GM12892 (cell line): ENCODE measurements at regions not wholly inside any gene's neighbourhood (a gene's known extent, or its start where the extent isn't known, plus 50 kb on each side); places are given as distances from the start of the nearest gene placed in this dataset.

Experiments used
- DNase-seq: peaks from one replicate; pipeline ENCODE4 v3.0.0; 2011; ENCODE audit not compliant: insufficient read length
- FAIRE-seq: peaks from 2 replicates; lab custom pipeline; 2011; peaks lifted over from hg19 to GRCh38; lab: Jason Lieb, UNC
- POLR2A ChIP-seq: IDR thresholded peaks from 2 replicates; pipeline ENCODE4 v1.6.1; 2011; ENCODE audit warnings: low read depth, low read length, control low read depth
- POLR2AphosphoS5 ChIP-seq: IDR thresholded peaks from 2 replicates; pipeline ENCODE4 v1.6.1; 2011; ENCODE audit warnings: low read depth, low read length, control low read depth
- TAF1 ChIP-seq: IDR thresholded peaks from 2 replicates; pipeline ENCODE4 v1.6.1; 2011; ENCODE audit warnings: low read depth, mild to moderate bottlenecking, control low read depth, low read length, borderline replicate concordance

DNA sequence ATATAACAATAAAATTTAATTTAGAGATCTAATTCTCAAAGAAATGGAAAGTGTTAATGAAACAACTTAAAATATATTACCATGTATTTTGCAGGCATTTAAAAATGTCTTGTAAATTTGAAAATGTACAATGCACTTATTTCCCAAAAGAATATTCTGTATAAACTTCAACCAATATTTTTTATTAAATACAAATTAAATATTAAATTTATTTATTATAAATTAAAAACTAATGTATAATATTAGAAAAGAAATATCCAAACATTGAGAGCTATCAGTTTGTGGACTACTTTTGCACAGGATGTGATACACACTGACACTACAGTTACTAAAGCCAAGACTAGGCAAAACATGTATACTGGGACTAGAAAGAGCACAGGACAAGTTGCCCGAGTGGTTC is 707.0 kb upstream of the NRSN1 start:
- DNase-seq (no peak), FAIRE-seq (no peak)
- TF ChIP-seq TAF1 (no peak), POLR2AphosphoS5 (no peak), POLR2A (no peak)

DNA sequence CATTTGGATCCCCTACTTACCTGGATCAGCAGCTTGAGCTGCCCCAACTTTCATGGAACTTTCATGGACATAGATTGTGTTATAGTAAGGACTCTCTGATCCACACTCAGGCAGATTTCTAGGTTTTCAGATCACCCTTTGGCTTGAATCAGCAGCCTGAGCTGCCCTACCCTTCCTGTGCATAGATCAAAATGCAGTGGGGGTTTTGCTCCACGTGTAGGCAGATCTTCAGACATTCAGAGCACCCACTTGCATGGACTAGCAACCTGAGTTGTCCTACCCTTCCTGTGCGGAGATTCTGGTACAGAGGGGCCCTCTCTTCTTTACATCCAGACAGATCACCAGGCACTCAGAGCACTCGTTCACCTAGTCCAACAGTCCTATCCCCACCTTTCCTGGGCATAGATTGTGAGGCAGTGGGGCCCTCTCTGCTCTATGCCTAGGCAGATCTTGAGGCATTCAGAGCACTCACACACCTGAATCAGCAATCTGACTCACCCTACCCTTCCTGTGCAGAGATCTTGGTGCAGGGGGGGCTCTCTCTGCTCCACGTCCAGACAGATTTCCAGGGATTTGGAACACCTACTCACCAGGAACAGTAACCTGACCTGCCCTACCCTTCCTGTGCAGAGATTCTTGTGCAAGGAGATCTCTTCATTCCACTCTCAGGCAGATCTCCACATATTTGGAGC is 705.2 kb upstream of the NRSN1 start:
- DNase-seq (no peak), FAIRE-seq (no peak)
- TF ChIP-seq TAF1 (no peak), POLR2A (no peak), POLR2AphosphoS5 (no peak)

DNA sequence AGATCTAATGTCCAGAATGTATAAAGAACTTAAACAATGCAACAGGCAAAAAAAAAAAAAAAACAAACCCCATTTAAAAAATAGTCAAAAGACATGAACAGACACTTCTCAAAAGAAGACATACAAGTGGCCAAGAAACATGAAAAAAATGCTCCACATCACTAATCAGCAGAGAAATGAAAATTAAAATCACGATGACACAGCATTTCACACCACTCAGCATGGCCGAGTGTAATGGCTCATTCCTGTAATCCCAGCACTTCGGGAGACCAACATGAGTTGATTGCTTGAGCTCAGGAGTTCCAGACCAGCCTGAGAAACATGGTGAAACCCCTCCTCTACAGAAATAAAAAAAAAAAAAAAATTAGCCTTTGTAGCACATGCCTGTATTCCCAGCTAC is 701.4 kb upstream of the NRSN1 start:
- TF ChIP-seq POLR2AphosphoS5 (no peak), POLR2A (no peak), TAF1 (no peak)
- peak; percentile 53 for FAIRE-seq
- no peak for DNase-seq

DNA sequence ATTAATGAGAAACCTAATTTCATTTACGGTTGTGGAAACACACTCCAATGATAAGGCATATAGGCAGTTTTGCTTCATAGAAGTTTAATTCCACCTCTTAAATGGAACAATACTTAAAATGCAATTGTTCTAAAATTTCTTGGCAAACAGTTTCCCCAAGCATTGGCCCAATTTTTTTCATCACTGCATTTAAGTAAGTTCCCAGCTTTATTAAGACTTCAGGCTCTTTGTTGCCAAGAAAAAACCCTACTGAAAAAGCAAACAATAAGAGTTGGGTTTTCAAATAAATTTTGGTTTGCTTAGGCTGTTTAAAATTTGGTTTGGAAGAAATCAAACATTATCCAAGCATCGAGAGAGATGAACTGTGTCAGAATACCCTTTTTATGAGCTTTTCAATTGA is 690.9 kb upstream of the NRSN1 start:
- DNase-seq: no peak
- FAIRE-seq: no peak
- TF ChIP-seq POLR2A: no peak
- no peak for TF ChIP-seq TAF1
- no peak for TF ChIP-seq POLR2AphosphoS5

DNA sequence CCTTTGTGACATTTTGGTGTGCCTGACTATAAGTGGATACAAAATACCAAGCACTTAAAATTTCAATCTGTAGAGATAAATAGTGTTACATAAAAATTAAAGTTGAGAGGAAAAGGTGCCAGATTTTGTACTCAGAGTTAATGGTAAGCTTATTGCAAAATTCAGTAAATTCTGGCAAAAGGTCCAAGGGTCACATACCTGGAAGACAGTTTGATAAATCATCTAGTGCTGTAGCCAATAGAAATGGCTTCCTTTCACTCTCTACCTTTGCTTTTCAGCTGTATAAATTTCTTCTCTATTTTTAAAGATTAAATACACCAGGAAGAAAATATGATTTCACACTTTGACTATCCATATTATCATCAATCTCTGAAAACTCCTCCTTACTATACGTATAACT is 690.2 kb upstream of the NRSN1 start:
- no peak for DNase-seq
- TF ChIP-seq POLR2A (no peak), POLR2AphosphoS5 (no peak), TAF1 (no peak)
- FAIRE-seq: no peak

DNA sequence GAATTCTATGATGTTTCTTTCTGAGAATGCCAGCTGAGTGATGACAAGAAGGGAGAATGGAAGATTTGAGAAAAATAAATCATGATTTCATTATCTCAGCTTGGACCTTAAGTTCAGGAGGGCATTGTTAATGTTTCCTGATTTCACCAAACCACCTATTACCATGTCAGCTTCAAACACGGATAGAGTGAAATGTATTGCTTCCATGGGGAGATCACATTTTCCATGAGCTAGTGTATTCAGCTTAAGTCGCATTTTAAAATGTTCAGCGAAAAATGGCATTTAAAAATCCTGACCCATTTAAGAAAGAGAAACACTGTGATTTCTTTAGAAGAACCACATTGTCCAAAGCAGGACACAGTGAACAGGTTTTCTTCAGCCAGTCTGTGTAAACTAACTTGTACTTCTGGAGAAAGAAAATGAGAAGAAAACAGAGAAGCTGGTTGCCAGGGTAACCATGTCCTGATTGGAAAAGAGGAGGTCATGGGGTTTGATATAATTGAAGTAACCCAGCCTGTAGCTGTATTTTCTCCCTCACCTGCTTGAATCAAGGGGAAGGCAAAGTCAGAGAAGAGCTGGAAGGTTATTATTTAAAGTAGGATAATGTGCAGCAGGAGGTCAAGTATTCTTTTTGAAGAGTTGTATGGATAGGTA is 684.1 kb upstream of the NRSN1 start:
- DNase-seq (no peak), FAIRE-seq (no peak)
- no peak for TF ChIP-seq POLR2A

DNA sequence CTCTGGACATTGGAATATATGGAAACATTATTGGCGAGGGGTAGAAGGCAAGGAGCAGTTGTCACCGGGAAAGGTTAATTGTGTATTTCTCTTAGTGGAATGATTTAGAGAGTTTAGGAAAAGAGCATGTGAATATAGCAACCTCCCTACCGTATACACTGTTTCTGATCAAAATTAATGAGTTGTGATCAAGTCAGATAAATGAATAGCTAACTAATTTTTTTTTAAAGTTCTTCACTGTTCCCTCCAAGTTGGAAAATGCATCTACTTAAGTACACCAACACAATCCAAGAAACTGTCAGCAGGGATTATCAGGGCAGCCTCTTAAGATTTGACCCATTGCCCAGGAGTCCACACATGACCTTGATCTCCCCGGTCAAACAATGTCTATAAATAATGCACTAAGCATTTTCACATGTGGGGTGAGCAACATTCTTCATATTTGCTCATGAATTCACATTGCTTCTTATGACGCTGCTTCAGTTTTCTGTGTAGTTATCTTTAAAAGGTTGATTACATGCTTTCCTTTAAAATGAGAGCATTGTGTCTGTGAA is 680.8 kb upstream of the NRSN1 start:
- TF ChIP-seq POLR2A: no peak
- TF ChIP-seq TAF1: no peak
- TF ChIP-seq POLR2AphosphoS5: no peak
- FAIRE-seq (no peak), DNase-seq (no peak)

DNA sequence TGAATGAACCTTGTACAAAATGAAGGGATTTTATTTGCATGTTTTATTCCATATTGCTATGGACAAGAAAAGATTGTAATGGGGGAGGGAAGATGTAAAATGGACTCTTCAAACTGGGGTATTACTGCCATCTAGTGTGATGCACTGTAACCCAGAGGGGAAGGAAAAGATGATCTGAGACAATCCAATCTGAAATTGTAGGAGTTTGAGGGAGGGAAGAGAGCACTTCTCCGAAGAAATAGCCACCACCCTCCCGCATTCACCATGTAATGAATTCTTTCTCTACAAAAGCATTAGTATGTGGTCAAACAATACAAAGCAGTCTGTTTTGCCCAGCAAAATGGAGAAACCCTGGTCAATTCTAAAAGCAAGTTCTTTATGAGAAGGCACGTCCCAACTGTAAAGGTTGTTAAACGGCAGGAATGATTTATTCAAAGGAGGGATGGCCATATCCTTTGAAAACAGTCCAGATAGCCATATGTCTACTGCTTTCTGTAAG is 679.5 kb upstream of the NRSN1 start:
- FAIRE-seq: no peak
- DNase-seq: no peak
- TF ChIP-seq TAF1: no peak
- no peak for TF ChIP-seq POLR2AphosphoS5
- TF ChIP-seq POLR2A: no peak

DNA sequence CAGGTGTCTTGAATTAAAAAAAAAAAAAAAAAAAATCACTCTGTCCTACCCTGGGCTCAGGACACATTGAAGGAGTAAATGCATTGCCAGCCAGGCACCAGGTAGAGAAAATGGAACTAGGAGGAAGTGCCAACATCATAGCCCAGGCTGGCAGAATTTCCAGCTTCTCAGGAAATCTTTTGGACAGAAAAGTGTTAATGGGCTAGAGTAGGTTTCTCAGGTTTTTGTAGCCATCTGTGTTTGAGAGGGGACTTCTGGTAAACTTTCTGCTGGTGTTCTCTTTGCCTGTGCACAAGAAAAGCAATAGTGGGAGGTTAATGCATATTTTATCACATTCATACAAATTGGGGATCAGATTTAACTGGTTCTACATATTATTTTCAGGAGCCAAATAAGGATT is 678.3 kb upstream of the NRSN1 start:
- FAIRE-seq: no peak
- DNase-seq: no peak
- TF ChIP-seq TAF1: no peak
- TF ChIP-seq POLR2A: no peak
- no peak for TF ChIP-seq POLR2AphosphoS5

DNA sequence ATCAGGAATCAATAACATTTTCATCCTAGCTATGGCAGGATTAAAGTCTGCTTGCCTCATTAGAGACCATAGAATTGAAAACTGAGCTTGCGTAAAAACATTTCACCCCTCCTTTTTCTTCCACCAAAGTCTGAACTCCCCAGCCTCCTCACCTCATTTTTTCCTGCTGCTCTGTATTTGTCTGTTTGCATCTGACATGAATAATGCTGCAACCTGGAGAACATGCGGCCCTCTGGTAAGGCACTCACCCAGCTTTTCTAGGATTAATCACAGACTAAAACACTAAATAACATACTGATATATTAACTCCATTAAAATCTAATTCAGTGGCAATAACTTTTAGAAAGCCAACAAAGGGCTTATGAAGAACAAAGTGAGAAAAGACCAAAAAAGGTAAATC is 677.7 kb upstream of the NRSN1 start:
- FAIRE-seq (no peak), DNase-seq (no peak)

DNA sequence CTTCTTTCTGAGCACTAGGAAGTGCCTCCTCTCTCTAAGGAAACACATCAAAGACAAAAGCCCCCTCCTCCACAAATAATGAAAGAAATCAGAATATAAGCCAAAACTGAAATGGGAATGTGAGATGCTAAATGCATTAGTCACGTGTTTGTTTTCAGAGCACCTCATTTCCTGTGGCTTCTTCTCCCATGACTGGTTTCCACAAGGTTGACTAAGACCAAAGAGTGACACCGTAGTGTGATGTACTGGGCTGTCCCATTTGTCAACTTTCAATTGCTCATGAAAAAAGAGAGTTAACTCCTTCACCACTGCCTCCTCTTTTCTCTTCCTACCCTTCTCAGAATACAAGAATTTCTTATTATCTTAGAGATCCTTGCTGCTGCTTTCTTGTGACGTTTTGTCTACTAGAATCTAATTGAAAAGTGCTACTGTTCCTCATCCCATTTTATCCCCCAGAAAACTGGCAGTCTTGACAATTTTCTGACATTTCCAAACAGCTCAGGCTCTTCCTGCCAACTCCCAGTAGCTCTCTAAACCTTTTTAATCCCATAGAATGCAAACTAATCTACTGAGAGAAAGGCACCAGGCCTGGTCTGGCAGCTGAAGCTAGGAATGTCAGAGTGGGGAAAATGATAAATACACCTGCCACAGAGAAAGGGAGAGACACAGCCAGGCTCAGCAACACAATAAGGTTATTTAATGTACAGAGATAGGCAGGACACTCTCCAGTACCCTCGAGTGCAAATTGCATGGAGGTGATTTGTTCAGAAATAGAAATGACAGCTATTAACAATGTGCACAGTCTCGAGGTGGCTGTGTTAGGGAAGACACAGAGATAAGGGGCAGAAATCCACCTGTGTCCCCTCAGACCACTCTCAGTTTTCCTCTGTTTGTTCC is 671.7 kb upstream of the NRSN1 start:
- TF ChIP-seq POLR2A (no peak), TAF1 (no peak), POLR2AphosphoS5 (no peak)
- DNase-seq (no peak), FAIRE-seq (no peak)

More for the DNA sequence above, 677.7 kb upstream of the NRSN1 start:
- TF ChIP-seq POLR2AphosphoS5 (no peak), TAF1 (no peak), POLR2A (no peak)

DNA sequence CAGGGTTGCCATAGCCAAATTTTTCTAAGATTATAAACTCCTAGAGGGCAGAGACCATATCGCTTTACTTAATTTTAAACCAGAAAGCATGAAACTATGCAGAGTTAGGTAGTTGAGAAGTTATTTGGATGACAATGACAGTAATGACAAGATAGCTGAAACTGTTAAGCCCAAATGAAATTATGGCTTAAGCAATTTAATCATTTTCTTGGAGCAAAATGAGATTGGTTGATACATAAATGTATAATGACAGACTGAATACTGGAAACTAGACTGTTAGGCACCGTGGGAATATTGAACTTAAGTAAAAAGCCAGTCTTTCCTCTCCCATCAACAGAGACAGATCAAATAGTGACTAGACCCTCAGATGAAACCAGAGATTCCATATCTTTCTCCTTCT is 670.3 kb upstream of the NRSN1 start:
- no peak for FAIRE-seq
- no peak for DNase-seq
- no peak for TF ChIP-seq TAF1
- no peak for TF ChIP-seq POLR2AphosphoS5
- no peak for TF ChIP-seq POLR2A
